ENCODE measurements at regions not wholly inside any gene's neighbourhood (a gene's known extent, or its start where the extent isn't known, plus 50 kb on each side); places are given as distances from the start of the nearest gene placed in this dataset.

DNA sequence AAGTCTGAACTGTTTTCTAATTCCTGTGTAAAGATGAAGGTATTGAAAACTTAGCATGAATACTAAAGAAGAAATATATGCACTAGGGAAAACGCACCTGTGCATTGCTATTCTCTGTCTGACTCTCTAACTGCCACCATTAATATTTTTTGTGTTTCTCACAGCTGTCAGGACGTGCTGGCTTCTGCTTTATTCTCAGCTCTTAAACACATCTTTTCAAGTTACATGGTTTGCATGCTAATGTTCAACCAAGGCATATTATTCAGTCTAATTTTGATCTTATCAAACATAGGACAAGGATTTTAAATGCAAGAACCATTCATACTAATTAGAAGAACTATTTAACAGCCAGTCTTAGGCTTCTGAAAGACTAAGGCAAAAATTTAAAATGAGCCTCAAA lies 187.4 kb downstream of the KLHL28 start:
- intact Hi-C loops (cut with micrococcal nuclease) = no loop called here
- Mint-ChIP-seq H3K36me3 (ENCODE audit: low read depth) (no peaks in the 10 kb centered on the region), H3K27ac (no peak overlapping the region), H3K4me1 (ENCODE audit: low read depth) (no peaks in the 10 kb centered on the region), H3K4me3 (no peak overlapping the region), H3K9me3 (no peaks in the 10 kb centered on the region), H3K27me3 (no peaks in the 10 kb centered on the region)

DNA sequence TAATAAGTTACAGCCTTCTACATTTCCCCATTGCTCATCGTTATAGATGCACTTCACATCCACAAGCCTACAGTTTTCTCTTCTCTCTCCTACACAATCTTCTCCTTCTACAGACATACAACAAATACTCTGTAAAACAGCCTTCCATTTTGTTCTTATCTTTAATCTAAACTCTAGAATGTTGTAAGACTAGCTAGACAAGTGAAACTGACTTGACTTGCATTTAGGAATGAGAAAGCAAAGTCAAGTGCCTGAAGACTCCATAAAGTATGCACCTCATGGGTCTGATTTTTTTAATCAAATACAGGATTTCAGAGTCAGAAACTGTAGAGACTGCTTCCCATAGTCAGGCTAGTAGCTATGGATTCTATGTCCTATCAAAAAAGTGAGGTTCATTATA lies 190.3 kb downstream of the KLHL28 start:
- Mint-ChIP-seq H3K36me3 (ENCODE audit: low read depth) (no peaks in the 10 kb centered on the region), H3K27ac (no peak overlapping the region), H3K4me1 (ENCODE audit: low read depth) (no peaks in the 10 kb centered on the region), H3K9me3 (no peaks in the 10 kb centered on the region), H3K4me3 (no peak overlapping the region), H3K27me3 (no peaks in the 10 kb centered on the region)
- intact Hi-C loops (cut with micrococcal nuclease) = no loop called here

DNA sequence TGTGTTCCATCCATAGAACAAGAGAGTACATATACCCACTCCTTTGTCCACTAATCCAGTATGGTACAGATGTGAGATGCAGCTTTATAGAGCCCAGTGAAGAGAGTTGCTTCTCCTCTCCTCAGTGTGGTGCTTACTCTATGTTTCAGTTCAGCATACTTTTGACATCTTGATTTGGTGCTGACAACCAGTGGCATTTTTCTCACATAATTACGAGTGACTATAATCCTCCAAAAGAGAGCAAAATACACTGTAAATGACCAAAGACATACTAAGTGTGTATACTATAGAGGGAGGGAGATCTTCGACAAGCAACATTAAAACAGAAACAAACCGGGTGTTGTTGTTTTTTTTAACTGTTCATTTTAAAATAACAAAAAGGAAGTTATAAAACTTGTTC lies 191.5 kb downstream of the KLHL28 start:
- Mint-ChIP-seq H3K4me3 (no peak overlapping the region), H3K27me3 (no peaks in the 10 kb centered on the region), H3K36me3 (ENCODE audit: low read depth) (no peaks in the 10 kb centered on the region), H3K27ac (no peak overlapping the region), H3K9me3 (no peaks in the 10 kb centered on the region), H3K4me1 (ENCODE audit: low read depth) (no peaks in the 10 kb centered on the region)
- intact Hi-C loops (cut with micrococcal nuclease) = no loop called here

DNA sequence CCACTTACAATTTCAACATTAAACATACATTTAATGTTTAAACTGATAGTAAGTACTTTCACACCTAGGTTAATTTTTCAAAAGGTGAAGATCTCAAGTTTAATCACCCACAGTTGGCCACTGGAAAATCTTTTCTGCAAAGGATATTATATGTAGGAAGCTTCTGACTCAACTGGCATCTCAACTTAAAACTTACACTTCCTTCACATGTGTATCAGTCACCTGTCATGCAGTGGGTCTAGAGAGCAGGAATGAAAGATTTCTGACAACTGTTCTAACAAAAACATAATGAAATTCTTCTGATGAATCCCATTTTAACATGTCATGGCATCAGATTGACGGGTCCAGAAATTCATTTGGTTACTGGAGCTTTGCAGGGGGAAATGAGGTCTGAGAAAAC lies 192.8 kb downstream of the KLHL28 start:
- no peak overlapping the region for H3K27ac Mint-ChIP-seq
- H3K27me3 Mint-ChIP-seq = no peaks in the 10 kb centered on the region

GRCh38 chr14:44767646-44768173 lies 194.0 kb downstream of the KLHL28 start:
- no peaks in the 10 kb centered on the region for H3K4me1 Mint-ChIP-seq (ENCODE audit: low read depth)
- intact Hi-C loops (cut with micrococcal nuclease) = no loop called here

More for the DNA sequence above, 192.8 kb downstream of the KLHL28 start:
- Mint-ChIP-seq H3K9me3 (no peaks in the 10 kb centered on the region), H3K4me3 (no peak overlapping the region), H3K36me3 (ENCODE audit: low read depth) (no peaks in the 10 kb centered on the region), H3K4me1 (ENCODE audit: low read depth) (no peaks in the 10 kb centered on the region)
- intact Hi-C loops (cut with micrococcal nuclease) = no loop called here

DNA sequence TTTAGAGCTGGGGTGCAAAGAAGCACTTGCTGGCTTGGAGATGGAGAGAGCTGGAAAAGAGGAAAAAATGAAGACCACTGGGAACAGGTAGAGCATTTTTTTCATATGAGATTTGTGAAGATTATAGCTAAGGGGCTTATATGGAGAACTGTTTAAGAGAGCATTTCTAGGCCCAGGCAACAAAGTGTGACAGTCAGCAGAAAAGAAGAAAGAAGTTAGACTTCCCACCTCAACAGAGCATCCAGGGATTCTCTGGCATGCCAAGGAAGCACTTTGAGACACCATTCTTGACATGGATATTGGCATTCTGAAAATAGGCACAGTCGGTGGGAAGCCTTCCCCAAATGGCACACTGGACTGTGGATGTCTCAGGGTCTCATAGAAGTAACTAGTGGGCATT lies 195.5 kb downstream of the KLHL28 start:
- Mint-ChIP-seq H3K27me3 (no peaks in the 10 kb centered on the region), H3K36me3 (ENCODE audit: low read depth) (no peaks in the 10 kb centered on the region), H3K27ac (no peak overlapping the region), H3K4me3 (no peak overlapping the region), H3K9me3 (no peaks in the 10 kb centered on the region), H3K4me1 (ENCODE audit: low read depth) (no peaks in the 10 kb centered on the region)
- intact Hi-C loops (cut with micrococcal nuclease) = no loop called here

More at GRCh38 chr14:44767646-44768173, 194.0 kb downstream of the KLHL28 start:
- H3K36me3 Mint-ChIP-seq (ENCODE audit: low read depth) = no peaks in the 10 kb centered on the region
- H3K9me3 Mint-ChIP-seq = no peaks in the 10 kb centered on the region
- no peak overlapping the region for H3K27ac Mint-ChIP-seq
- no peak overlapping the region for H3K4me3 Mint-ChIP-seq
- H3K27me3 Mint-ChIP-seq = no peaks in the 10 kb centered on the region

DNA sequence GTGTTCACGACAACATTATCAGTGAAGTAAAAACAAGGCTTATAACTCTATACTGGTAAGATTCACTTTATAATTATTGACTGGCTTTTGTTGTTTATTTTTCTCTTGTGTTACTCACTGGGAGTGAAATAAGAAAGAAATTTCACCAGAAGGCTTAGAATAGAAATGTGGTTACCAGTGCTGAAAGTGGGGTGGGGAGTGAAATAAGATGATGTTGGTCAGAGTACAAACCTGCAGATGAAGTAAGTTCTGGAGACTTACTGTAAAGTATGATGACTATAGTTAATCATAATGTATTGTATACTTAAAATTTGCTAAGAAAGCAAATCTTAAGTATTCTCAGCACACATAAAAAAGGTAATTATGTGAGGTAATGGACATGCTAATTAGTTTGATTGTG lies 198.4 kb downstream of the KLHL28 start:
- Mint-ChIP-seq H3K27me3 (no peaks in the 10 kb centered on the region), H3K4me3 (no peak overlapping the region), H3K27ac (no peak overlapping the region), H3K4me1 (ENCODE audit: low read depth) (no peaks in the 10 kb centered on the region), H3K36me3 (ENCODE audit: low read depth) (no peaks in the 10 kb centered on the region), H3K9me3 (no peaks in the 10 kb centered on the region)
- intact Hi-C loops (cut with micrococcal nuclease) = no loop called here

GRCh38 chr14:44759277-44759676 lies 202.5 kb downstream of the KLHL28 start:
- Mint-ChIP-seq H3K27ac (no peak overlapping the region), H3K4me1 (ENCODE audit: low read depth) (no peaks in the 10 kb centered on the region), H3K36me3 (ENCODE audit: low read depth) (no peaks in the 10 kb centered on the region), H3K4me3 (no peak overlapping the region), H3K9me3 (no peaks in the 10 kb centered on the region), H3K27me3 (no peaks in the 10 kb centered on the region)
- intact Hi-C loops (cut with micrococcal nuclease) = no loop called here

DNA sequence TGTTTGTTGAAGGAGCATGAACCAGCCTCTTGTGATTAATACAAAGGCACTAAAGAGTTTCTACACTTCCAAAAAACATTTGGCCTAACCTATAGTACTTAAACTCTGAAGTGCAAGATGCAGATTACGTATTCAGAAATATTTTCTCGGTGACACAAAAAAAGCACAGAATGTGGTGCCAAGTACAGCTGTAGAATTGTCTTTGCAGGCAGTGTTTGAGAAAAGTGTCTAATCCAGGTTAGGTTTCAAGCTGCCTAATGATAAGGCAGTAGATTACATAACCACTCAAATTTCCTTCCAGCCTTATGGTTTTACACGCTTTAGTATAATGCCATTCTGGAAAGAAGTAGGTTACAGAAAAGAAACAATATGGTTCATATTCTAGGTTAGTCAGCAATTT lies 205.2 kb downstream of the KLHL28 start:
- H3K27me3 Mint-ChIP-seq = no peaks in the 10 kb centered on the region
- no peaks in the 10 kb centered on the region for H3K9me3 Mint-ChIP-seq
- H3K27ac Mint-ChIP-seq = no peak overlapping the region
- H3K4me1 Mint-ChIP-seq (ENCODE audit: low read depth) = no peaks in the 10 kb centered on the region
- intact Hi-C loops (cut with micrococcal nuclease) = no loop called here
- no peaks in the 10 kb centered on the region for H3K36me3 Mint-ChIP-seq (ENCODE audit: low read depth)
- no peak overlapping the region for H3K4me3 Mint-ChIP-seq

GRCh38 chr14:44745371-44745770 lies 216.4 kb downstream of the KLHL28 start:
- intact Hi-C loops (cut with micrococcal nuclease) = no loop called here
- Mint-ChIP-seq H3K9me3 (peaks cover 49% of the 10 kb centered on the region), H3K27me3 (no peaks in the 10 kb centered on the region), H3K27ac (no peak overlapping the region), H3K4me1 (ENCODE audit: low read depth) (no peaks in the 10 kb centered on the region), H3K36me3 (ENCODE audit: low read depth) (no peaks in the 10 kb centered on the region), H3K4me3 (no peak overlapping the region)

- Mint-ChIP-seq H3K4me1 (ENCODE audit: low read depth) (no peaks in the 10 kb centered on the region), H3K27ac (no peak overlapping the region), H3K27me3 (no peaks in the 10 kb centered on the region), H3K9me3 (peaks cover 26% of the 10 kb centered on the region), H3K4me3 (no peak overlapping the region), H3K36me3 (ENCODE audit: low read depth) (no peaks in the 10 kb centered on the region)
- intact Hi-C loops (cut with micrococcal nuclease) = no loop called here
These were observed 219.5 kb downstream of the KLHL28 start for GRCh38 chr14:44742202-44742601.

GRCh38 chr14:44741431-44741830 lies 220.3 kb downstream of the KLHL28 start:
- no peak overlapping the region for H3K27ac Mint-ChIP-seq
- H3K36me3 Mint-ChIP-seq (ENCODE audit: low read depth) = no peaks in the 10 kb centered on the region
- H3K27me3 Mint-ChIP-seq = no peaks in the 10 kb centered on the region
- H3K4me1 Mint-ChIP-seq (ENCODE audit: low read depth) = no peaks in the 10 kb centered on the region
- intact Hi-C loops (cut with micrococcal nuclease) = no loop called here
- no peak overlapping the region for H3K4me3 Mint-ChIP-seq
- peaks cover 25% of the 10 kb centered on the region for H3K9me3 Mint-ChIP-seq

GRCh38 chr14:44736326-44736725 lies 225.4 kb downstream of the KLHL28 start:
- Mint-ChIP-seq H3K9me3 (no peaks in the 10 kb centered on the region), H3K4me3 (no peak overlapping the region), H3K4me1 (ENCODE audit: low read depth) (no peaks in the 10 kb centered on the region), H3K27ac (no peak overlapping the region), H3K27me3 (no peaks in the 10 kb centered on the region), H3K36me3 (ENCODE audit: low read depth) (no peaks in the 10 kb centered on the region)
- intact Hi-C loops (cut with micrococcal nuclease) = no loop called here

DNA sequence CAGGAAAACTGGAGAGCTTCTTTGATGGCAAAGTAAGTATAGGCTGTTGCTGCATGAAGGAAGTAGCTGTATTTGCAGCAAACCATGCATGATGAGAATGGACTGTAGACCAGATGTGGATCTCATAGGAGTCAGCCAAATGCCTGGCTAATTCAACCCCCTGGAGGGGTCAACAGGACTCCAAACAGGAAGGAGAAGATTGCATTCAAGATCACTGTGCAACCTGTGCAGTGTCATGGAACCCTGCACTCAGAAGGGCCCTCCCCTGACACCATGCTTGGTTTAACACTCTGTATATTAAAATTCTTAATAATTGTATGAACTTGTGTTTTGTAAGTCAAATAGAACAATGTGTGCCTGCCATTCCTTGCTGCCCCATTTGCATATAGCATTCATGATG lies 225.1 kb upstream of the FSCB start:
- intact Hi-C loops (cut with micrococcal nuclease) = no loop called here
- H3K4me1 Mint-ChIP-seq (ENCODE audit: low read depth) = no peaks in the 10 kb centered on the region
- no peak overlapping the region for H3K4me3 Mint-ChIP-seq
- no peaks in the 10 kb centered on the region for H3K27me3 Mint-ChIP-seq
- H3K9me3 Mint-ChIP-seq = peaks cover 12% of the 10 kb centered on the region
- no peak overlapping the region for H3K27ac Mint-ChIP-seq
- no peaks in the 10 kb centered on the region for H3K36me3 Mint-ChIP-seq (ENCODE audit: low read depth)

DNA sequence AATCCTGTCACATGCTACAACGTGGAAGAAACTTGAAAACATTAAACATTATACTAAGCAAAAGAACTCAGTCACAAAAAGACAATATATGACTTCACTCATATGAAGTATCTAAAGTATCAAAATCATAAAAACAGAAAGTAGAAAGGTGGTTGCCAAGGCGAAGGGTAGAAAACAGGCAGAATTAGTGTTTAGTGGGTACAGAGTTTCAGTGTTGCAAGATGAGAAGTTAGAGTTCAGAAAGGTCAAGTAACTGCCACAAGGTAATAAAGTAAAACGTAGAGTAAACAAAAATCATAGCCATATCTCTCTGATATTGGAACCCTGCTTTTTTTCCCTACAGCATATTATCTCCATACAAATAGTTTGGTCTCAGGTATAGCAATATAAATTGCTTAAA lies 223.8 kb upstream of the FSCB start:
- intact Hi-C loops (cut with micrococcal nuclease) = no loop called here
- Mint-ChIP-seq H3K36me3 (ENCODE audit: low read depth) (no peaks in the 10 kb centered on the region), H3K27ac (no peak overlapping the region), H3K4me3 (no peak overlapping the region), H3K4me1 (ENCODE audit: low read depth) (no peaks in the 10 kb centered on the region), H3K27me3 (no peaks in the 10 kb centered on the region), H3K9me3 (peaks cover 18% of the 10 kb centered on the region)

All from dendritic cell treated with granulocyte-macrophage colony-stimulating factor and Interleukin-4, amounts not matched to agents 40 ng/mL and 50 ng/mL, for 4 days (primary cell).